ENCODE measurements at regions not wholly inside any gene's neighbourhood (a gene's known extent, or its start where the extent isn't known, plus 50 kb on each side); places are given as distances from the start of the nearest gene placed in this dataset.

GRCh38 chr2:120884472-120885290, 149.0 kb downstream of the GLI2 start:
- DNase-seq = no peak

GRCh38 chr2:120885321-120885720, 149.7 kb downstream of the GLI2 start:
- no peak for DNase-seq

GRCh38 chr2:120885749-120886148, 150.1 kb downstream of the GLI2 start:
- DNase-seq = no peak

GRCh38 chr2:120886534-120887319, 151.1 kb downstream of the GLI2 start:
- DNase-seq = no peak

- no peak for DNase-seq
Measured at GRCh38 chr2:120887320-120887697, 151.6 kb downstream of the GLI2 start.

GRCh38 chr2:120887741-120888231, 152.1 kb downstream of the GLI2 start:
- no peak for DNase-seq

- DNase-seq = no peak
Measured at GRCh38 chr2:120888851-120889250, 153.2 kb downstream of the GLI2 start.

GRCh38 chr2:120889936-120890335, 154.3 kb downstream of the GLI2 start:
- DNase-seq = no peak

GRCh38 chr2:120890566-120891360, 155.1 kb downstream of the GLI2 start:
- no peak for DNase-seq

GRCh38 chr2:120892271-120892966, 156.8 kb downstream of the GLI2 start:
- no peak for DNase-seq

GRCh38 chr2:120892967-120893667, 157.4 kb downstream of the GLI2 start:
- no peak for DNase-seq

GRCh38 chr2:120893811-120894584, 158.3 kb downstream of the GLI2 start:
- no peak for DNase-seq

- no peak for DNase-seq
Measured at GRCh38 chr2:120894966-120895365, 159.3 kb downstream of the GLI2 start.

- no peak for DNase-seq
Measured at GRCh38 chr2:120896126-120896525, 160.5 kb downstream of the GLI2 start.

- no peak for DNase-seq
Measured at GRCh38 chr2:120896901-120897300, 161.2 kb downstream of the GLI2 start.

- DNase-seq = no peak
Measured at GRCh38 chr2:120897399-120897798, 161.7 kb downstream of the GLI2 start.

- no peak for DNase-seq
Measured at GRCh38 chr2:120898496-120898895, 162.8 kb downstream of the GLI2 start.

GRCh38 chr2:120898961-120899750, 163.5 kb downstream of the GLI2 start:
- DNase-seq = no peak

- DNase-seq = no peak
Measured at GRCh38 chr2:120899771-120900170, 164.1 kb downstream of the GLI2 start.

- no peak for DNase-seq
Measured at GRCh38 chr2:120901201-120901600, 165.5 kb downstream of the GLI2 start.

Measured in NCI-H2171 treated with DMSO at 0.1 percent for 48 hours (cell line).